ENCODE measurements at regions not wholly inside any gene's neighbourhood (a gene's known extent, or its start where the extent isn't known, plus 50 kb on each side); places are given as distances from the start of the nearest gene placed in this dataset.

DNA sequence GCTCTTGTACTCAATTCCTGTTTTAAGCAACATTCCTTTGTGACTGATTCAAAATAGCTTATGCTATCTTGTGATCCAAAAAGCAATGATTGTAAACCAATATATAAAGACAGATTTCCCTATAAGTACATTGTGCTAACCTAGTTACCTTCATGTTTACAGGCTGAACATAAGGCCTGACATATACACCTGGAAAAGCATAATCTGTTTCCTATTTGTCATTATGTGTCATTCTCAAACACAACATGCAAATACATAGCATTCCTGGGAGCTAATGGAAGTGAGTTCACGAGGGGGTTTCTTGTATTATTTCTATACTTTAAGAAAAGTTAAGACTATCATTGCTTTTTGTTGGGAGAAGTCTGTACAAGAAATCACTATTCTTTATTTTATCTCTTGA is 638.1 kb upstream of the AGA start:
- H3K4me3 ChIP-seq (replicated peaks; ENCODE audit: insufficient read depth, low read length), result no peak overlapping the region
- H3K27me3 ChIP-seq (ENCODE audit: insufficient read depth, poor library complexity, severe bottlenecking), result no peaks in the 10 kb centered on the region
- TF ChIP-seq, protein P1, sequence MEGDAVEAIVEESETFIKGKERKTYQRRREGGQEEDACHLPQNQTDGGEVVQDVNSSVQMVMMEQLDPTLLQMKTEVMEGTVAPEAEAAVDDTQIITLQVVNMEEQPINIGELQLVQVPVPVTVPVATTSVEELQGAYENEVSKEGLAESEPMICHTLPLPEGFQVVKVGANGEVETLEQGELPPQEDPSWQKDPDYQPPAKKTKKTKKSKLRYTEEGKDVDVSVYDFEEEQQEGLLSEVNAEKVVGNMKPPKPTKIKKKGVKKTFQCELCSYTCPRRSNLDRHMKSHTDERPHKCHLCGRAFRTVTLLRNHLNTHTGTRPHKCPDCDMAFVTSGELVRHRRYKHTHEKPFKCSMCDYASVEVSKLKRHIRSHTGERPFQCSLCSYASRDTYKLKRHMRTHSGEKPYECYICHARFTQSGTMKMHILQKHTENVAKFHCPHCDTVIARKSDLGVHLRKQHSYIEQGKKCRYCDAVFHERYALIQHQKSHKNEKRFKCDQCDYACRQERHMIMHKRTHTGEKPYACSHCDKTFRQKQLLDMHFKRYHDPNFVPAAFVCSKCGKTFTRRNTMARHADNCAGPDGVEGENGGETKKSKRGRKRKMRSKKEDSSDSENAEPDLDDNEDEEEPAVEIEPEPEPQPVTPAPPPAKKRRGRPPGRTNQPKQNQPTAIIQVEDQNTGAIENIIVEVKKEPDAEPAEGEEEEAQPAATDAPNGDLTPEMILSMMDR (IDR thresholded peaks at IDR 0.05; ENCODE audit: insufficient read depth, low read length), result no peak
- no peak for TF ChIP-seq SPI1 (IDR thresholded peaks at IDR 0.05; ENCODE audit: borderline replicate concordance, low read depth)
- TF ChIP-seq GABPA (IDR thresholded peaks at IDR 0.05; ENCODE audit: low read depth), result no peak
- TF ChIP-seq POLR2AphosphoS5 (IDR thresholded peaks at IDR 0.05; ENCODE audit: low read depth), result no peak
- TF ChIP-seq, protein P2, sequence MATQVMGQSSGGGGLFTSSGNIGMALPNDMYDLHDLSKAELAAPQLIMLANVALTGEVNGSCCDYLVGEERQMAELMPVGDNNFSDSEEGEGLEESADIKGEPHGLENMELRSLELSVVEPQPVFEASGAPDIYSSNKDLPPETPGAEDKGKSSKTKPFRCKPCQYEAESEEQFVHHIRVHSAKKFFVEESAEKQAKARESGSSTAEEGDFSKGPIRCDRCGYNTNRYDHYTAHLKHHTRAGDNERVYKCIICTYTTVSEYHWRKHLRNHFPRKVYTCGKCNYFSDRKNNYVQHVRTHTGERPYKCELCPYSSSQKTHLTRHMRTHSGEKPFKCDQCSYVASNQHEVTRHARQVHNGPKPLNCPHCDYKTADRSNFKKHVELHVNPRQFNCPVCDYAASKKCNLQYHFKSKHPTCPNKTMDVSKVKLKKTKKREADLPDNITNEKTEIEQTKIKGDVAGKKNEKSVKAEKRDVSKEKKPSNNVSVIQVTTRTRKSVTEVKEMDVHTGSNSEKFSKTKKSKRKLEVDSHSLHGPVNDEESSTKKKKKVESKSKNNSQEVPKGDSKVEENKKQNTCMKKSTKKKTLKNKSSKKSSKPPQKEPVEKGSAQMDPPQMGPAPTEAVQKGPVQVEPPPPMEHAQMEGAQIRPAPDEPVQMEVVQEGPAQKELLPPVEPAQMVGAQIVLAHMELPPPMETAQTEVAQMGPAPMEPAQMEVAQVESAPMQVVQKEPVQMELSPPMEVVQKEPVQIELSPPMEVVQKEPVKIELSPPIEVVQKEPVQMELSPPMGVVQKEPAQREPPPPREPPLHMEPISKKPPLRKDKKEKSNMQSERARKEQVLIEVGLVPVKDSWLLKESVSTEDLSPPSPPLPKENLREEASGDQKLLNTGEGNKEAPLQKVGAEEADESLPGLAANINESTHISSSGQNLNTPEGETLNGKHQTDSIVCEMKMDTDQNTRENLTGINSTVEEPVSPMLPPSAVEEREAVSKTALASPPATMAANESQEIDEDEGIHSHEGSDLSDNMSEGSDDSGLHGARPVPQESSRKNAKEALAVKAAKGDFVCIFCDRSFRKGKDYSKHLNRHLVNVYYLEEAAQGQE (IDR thresholded peaks at IDR 0.05; ENCODE audit: insufficient replicate concordance, low read depth), result no peak
- DNase-seq (ENCODE audit: low read depth in 1 of 2, low spot score in 1 of 2), result no peak
- no peak overlapping the region for H3K27ac ChIP-seq (replicated peaks)

DNA sequence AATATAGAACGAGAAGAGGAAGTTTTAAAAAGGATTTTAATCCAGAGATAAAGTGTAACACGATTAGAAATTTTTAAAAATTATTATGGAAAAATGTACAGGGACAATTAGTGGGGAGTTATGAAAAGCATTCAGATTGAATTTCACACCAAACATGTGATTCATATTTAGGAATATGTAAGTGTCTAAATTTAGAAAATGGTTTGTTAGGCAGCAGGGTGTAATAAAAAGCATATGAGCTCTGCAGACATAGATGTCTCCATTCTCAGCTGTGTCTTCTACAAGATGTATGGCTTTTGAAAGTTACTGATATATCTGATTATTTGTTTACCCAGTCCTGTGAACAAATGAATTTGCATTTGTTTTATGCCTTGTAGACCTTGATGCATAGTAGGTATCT is 638.9 kb upstream of the AGA start:
- DNase-seq (ENCODE audit: low read depth in 1 of 2, low spot score in 1 of 2), result no peak
- no peaks in the 10 kb centered on the region for H3K27me3 ChIP-seq (ENCODE audit: insufficient read depth, poor library complexity, severe bottlenecking)
- TF ChIP-seq, protein P2 (IDR thresholded peaks at IDR 0.05; ENCODE audit: insufficient replicate concordance, low read depth), result no peak
- TF ChIP-seq, protein P1 (IDR thresholded peaks at IDR 0.05; ENCODE audit: insufficient read depth, low read length), result no peak
- TF ChIP-seq POLR2AphosphoS5 (IDR thresholded peaks at IDR 0.05; ENCODE audit: low read depth), result no peak
- no peak for TF ChIP-seq SPI1 (IDR thresholded peaks at IDR 0.05; ENCODE audit: borderline replicate concordance, low read depth)
- TF ChIP-seq GABPA (IDR thresholded peaks at IDR 0.05; ENCODE audit: low read depth), result no peak
- H3K27ac ChIP-seq (replicated peaks), result no peak overlapping the region
- H3K4me3 ChIP-seq (replicated peaks; ENCODE audit: insufficient read depth, low read length), result no peak overlapping the region

DNA sequence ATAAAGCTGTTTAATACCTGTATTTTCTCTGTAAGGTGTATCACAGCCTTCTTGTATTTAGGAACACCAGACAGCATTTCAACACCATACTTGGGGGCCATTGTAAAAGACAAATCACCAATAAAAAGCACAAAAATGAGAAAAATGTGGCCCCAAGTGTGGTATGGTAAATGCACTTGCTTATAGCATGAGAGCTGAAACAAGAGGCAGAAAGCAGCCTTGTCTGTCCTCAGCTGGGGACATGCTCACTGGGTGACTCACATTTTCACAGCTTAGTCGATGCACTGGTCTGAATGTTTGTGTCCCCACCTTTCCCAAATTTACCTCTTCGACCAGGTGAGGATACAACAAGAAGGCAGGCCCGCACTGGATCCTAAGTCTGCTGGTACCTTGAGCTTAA is 639.7 kb upstream of the AGA start:
- no peak overlapping the region for H3K4me3 ChIP-seq (replicated peaks; ENCODE audit: insufficient read depth, low read length)
- TF ChIP-seq, protein P1 (IDR thresholded peaks at IDR 0.05; ENCODE audit: insufficient read depth, low read length), result no peak
- no peak for TF ChIP-seq POLR2AphosphoS5 (IDR thresholded peaks at IDR 0.05; ENCODE audit: low read depth)
- TF ChIP-seq, protein P2 (IDR thresholded peaks at IDR 0.05; ENCODE audit: insufficient replicate concordance, low read depth), result no peak
- TF ChIP-seq SPI1 (IDR thresholded peaks at IDR 0.05; ENCODE audit: borderline replicate concordance, low read depth), result no peak
- TF ChIP-seq GABPA (IDR thresholded peaks at IDR 0.05; ENCODE audit: low read depth), result no peak
- DNase-seq (ENCODE audit: low read depth in 1 of 2, low spot score in 1 of 2), result no peak
- no peaks in the 10 kb centered on the region for H3K27me3 ChIP-seq (ENCODE audit: insufficient read depth, poor library complexity, severe bottlenecking)
- H3K27ac ChIP-seq (replicated peaks), result no peak overlapping the region

Measured in HL-60 (cell line).